Erythroblast (primary cell): ENCODE measurements at regions not wholly inside any gene's neighbourhood (a gene's known extent, or its start where the extent isn't known, plus 50 kb on each side); places are given as distances from the start of the nearest gene placed in this dataset.

Experiments used
- GATA1 ChIP-seq: IDR thresholded peaks from 2 replicates; pipeline ENCODE4 v1.6.1; 2011; ENCODE audit warnings: low read depth, mild to moderate bottlenecking, control low read depth, low read length, moderate library complexity
- POLR2A ChIP-seq: IDR thresholded peaks from 2 replicates; pipeline ENCODE4 v1.6.1; 2011; ENCODE audit warnings: mild to moderate bottlenecking, low read length

DNA sequence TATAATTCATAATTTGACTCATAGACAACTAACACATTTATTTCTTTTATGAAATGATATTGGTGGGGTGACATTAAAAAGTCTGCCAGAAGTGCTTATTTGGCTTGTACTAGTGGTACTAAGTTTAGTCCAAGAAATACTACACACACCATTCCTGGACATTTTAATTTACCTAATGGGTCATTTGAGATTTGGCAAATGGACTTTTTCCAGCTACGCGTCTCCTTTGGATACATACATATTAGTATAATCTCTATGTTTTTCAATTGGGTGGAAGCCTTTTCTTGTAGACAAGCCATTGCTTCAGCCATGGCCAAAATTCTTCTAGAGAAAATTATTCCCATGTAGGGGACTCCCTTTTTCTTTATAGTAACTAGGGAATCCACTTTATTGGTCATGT is 968.5 kb downstream of the C4orf33 start:
- TF ChIP-seq POLR2A, result no peak
- TF ChIP-seq GATA1, result no peak
